Right atrium auricular region (tissue), 2 donors: ENCODE measurements at regions not wholly inside any gene's neighbourhood (a gene's known extent, or its start where the extent isn't known, plus 50 kb on each side); places are given as distances from the start of the nearest gene placed in this dataset.
"Not testable (repeated sequence)": the region's sequence is repeated elsewhere in the genome, so short reads cannot be mapped to it uniquely, and the experiment has no call there.

ENCODE experiments used
- DNase-seq: peaks from one replicate; pipeline ENCODE4 v3.0.0-alpha.2; 2019; ENCODE audit warnings: low spot score
- H3K27ac ChIP-seq, 2 donors: fragments of 200-600 bp; sonication (generic); 1 replicate in 1 of 2; 2 replicates in 1 of 2; pipeline ENCODE4 v1.5.1; 2016 to 2019
- H3K27me3 ChIP-seq, 2 donors: fragments of 200-600 bp; sonication (generic); one replicate each; pipeline versions ENCODE4 v1.5.1 to v1.6.0; 2017 to 2019
- H3K36me3 ChIP-seq: fragments of 200-600 bp; sonication (generic); one replicate; pipeline ENCODE4 v1.5.1; 2016
- H3K4me1 ChIP-seq, 2 donors: fragments of 200-600 bp; sonication (generic); one replicate each; pipeline versions ENCODE4 v1.5.1 to v1.6.0; 2017 to 2019
- H3K4me3 ChIP-seq, 2 donors: fragments of 200-600 bp; sonication (generic); 1 replicate in 1 of 2; 2 replicates in 1 of 2; pipeline ENCODE4 v1.5.1; 2017 to 2019; ENCODE audit warnings: mild to moderate bottlenecking in 1 of 2, moderate library complexity in 1 of 2
- H3K9me3 ChIP-seq, 2 donors: fragments of 200-600 bp; sonication (generic); one replicate each; pipeline ENCODE4 v1.5.1; 2019
- TF ChIP-seq, protein P1 (sequence below), 2 donors: fragments of 200-600 bp; sonication (generic); IDR thresholded peaks; one replicate each; pipeline ENCODE4 v1.5.1; 2019; ENCODE audit warnings: antibody characterized with exemption in 2 of 2

DNA sequence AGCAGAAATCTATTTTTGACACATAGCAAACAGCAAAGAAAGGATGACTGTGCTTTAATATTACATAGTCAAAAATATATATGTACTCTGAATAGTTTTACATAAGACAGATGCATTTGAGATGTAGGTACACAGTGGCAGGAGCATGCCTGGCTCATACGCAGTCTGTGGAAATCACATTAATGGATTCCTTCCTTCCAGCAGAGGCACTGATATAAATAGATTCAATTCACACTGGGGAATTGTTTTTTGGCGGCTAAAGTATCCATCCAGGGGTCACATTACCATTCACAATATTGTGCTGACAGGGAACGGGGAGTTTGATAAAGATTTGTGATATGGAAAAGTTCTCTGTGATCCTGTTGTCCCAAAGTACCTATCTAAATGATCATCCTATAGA, 72.5 kb upstream of the AGR3 start:
- peaks cover 0 to 16% of the 10 kb centered on the region in 2 donors for H3K4me1 ChIP-seq
- no peaks in the 10 kb centered on the region for H3K36me3 ChIP-seq
- no peak for DNase-seq
- H3K4me3 ChIP-seq, result no peak overlapping the region
- H3K9me3 ChIP-seq, result no peaks in the 10 kb centered on the region
- no peaks in the 10 kb centered on the region for H3K27me3 ChIP-seq
- no peak overlapping the region for H3K27ac ChIP-seq
- TF ChIP-seq, protein P1, sequence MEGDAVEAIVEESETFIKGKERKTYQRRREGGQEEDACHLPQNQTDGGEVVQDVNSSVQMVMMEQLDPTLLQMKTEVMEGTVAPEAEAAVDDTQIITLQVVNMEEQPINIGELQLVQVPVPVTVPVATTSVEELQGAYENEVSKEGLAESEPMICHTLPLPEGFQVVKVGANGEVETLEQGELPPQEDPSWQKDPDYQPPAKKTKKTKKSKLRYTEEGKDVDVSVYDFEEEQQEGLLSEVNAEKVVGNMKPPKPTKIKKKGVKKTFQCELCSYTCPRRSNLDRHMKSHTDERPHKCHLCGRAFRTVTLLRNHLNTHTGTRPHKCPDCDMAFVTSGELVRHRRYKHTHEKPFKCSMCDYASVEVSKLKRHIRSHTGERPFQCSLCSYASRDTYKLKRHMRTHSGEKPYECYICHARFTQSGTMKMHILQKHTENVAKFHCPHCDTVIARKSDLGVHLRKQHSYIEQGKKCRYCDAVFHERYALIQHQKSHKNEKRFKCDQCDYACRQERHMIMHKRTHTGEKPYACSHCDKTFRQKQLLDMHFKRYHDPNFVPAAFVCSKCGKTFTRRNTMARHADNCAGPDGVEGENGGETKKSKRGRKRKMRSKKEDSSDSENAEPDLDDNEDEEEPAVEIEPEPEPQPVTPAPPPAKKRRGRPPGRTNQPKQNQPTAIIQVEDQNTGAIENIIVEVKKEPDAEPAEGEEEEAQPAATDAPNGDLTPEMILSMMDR (IDR thresholded peaks at IDR 0.05), result no peak

DNA sequence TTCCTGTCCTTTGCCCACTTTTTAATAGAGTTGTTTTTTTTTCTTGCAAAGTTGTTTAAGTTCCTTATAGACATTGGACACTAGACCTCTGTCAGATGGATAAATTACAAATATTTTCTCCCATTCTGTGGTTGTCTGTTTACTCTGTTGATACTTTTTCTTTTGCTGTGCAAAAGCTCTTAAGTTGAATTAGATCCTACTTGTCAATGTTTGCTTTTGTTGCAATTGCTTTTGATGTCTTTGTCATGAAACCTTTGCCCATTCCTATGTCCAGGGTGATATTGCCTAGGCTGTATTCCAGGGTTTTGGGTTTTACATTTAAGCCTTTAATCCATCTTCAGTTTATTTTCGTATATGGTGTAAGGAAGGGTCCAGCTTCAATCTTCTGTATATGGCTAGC, 76.9 kb upstream of the AGR3 start:
- no peak for DNase-seq
- no peaks in the 10 kb centered on the region for H3K27me3 ChIP-seq
- H3K4me1 ChIP-seq, result peaks cover 0 to 13% of the 10 kb centered on the region in 2 donors
- no peaks in the 10 kb centered on the region for H3K9me3 ChIP-seq
- H3K36me3 ChIP-seq, result no peaks in the 10 kb centered on the region
- no peak overlapping the region for H3K4me3 ChIP-seq
- no peak overlapping the region for H3K27ac ChIP-seq
- TF ChIP-seq, protein P1 (IDR thresholded peaks at IDR 0.05), result no peak

DNA sequence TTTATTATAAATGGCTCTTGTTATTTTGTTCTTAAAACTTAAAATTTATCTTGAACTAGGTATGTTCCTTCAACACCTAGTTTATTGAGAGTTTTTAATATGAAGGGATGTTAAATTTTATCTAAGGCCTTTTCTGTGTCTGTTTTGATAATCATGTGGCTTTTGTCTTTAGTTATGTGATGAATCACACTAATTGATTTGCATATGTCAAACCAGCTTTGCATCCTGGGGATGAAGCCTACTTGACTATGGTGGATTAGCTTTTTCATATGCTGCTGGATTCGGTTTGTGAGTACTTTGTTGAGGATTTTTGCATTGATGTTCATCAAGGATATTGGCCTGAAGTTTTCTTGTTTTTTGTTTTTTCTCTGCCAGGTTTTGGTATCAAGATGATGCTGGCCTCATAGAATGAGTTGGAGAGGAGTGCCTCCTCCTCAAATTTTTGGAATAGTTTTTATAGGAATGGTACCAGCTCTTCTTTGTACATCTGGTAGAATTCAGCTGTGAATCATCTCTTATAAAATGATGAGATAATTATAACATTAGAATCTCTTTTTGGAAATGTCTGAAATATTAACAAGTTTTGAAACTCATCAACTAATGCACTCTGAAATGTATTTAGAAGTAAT, 78.7 kb upstream of the AGR3 start:
- H3K27ac ChIP-seq, result no peak overlapping the region
- no peak overlapping the region for H3K4me3 ChIP-seq
- no peaks in the 10 kb centered on the region for H3K9me3 ChIP-seq
- TF ChIP-seq, protein P1 (IDR thresholded peaks at IDR 0.05), result no peak
- H3K36me3 ChIP-seq, result no peaks in the 10 kb centered on the region
- H3K4me1 ChIP-seq, result no peaks in the 10 kb centered on the region
- DNase-seq, result no peak
- H3K27me3 ChIP-seq, result no peaks in the 10 kb centered on the region

DNA sequence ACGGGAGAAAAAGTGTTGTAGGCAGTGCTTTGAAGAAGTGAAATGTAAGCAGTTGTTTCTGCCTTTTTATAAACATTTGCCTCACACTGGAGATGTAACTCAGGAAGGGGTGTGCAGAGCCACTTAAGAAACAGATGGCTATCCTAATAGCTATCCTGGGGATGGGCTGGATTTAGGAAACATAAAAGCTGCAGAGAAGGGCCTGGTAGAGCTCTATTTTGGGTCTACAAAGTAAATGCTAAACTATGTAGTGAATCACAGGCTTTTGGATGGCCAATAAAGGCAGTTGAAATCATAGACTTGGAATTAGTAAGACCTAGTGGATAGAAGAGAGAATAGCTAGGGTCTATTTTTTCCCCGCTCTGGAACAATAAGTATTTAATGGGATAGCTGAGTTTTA, 79.9 kb upstream of the AGR3 start:
- Histone ChIP-seq H3K27ac (no peak overlapping the region), H3K4me1 (no peaks in the 10 kb centered on the region), H3K36me3 (no peaks in the 10 kb centered on the region), H3K27me3 (no peaks in the 10 kb centered on the region), H3K9me3 (no peaks in the 10 kb centered on the region), H3K4me3 (no peak overlapping the region)
- TF ChIP-seq, protein P1 (IDR thresholded peaks at IDR 0.05), result no peak
- no peak for DNase-seq

DNA sequence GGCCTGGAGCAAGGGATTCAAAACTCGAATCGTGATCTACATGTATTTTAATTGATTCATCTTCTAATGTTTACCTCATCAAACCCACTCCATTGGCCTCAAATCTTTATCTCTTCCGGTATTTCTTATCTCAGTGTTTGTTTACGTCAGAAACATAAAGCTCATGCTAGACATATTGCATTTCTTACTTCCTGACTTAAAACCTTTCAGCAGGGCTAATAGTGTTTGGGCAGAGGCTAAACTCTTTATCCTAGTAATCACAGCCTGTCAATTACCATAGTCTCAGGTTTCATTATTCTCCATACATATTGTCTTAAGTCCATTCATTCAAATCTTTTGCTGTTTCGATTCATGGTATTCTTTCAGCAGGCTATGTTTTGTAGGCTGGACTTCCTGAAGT, 81.3 kb upstream of the AGR3 start:
- H3K4me1 ChIP-seq, result no peaks in the 10 kb centered on the region
- TF ChIP-seq, protein P1 (IDR thresholded peaks at IDR 0.05), result no peak
- no peaks in the 10 kb centered on the region for H3K9me3 ChIP-seq
- no peak overlapping the region for H3K27ac ChIP-seq
- H3K36me3 ChIP-seq, result no peaks in the 10 kb centered on the region
- no peak overlapping the region for H3K4me3 ChIP-seq
- DNase-seq, result no peak
- H3K27me3 ChIP-seq, result no peaks in the 10 kb centered on the region

DNA sequence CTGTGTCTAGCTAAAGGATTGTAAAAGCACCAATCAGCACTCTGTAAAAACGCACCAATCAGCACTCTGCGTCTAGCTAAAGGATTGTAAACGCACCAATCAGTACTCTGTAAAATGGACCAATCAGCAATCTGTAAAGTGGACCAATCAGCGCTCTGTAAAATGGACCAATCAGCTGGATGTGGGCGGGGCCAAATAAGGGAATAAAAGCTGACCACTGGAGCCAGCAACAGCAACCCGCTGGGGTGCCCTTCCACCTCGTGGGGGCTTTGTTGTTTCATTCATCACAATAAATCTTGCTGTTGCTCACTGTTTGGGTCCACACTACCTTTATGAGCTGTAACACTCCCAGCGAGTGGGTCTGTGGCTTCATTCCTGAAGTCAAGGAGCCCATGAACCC, 83.9 kb upstream of the AGR3 start:
- not testable (repeated sequence) for H3K4me3 ChIP-seq, H3K27ac ChIP-seq, H3K9me3 ChIP-seq, H3K4me1 ChIP-seq, H3K27me3 ChIP-seq, H3K36me3 ChIP-seq, DNase-seq
